Astrocyte (in vitro differentiated cells and primary cell): ENCODE measurements at regions not wholly inside any gene's neighbourhood (a gene's known extent, or its start where the extent isn't known, plus 50 kb on each side); places are given as distances from the start of the nearest gene placed in this dataset.

Experiments
- DNase-seq: peaks from one replicate; pipeline ENCODE4 v3.0.0-alpha.2; 2010; ENCODE audit warnings: low read depth
- FAIRE-seq: peaks from 2 replicates; lab custom pipeline; 2011; peaks lifted over from hg19 to GRCh38; lab: Jason Lieb, UNC
- H2AFZ ChIP-seq: 2 replicates; pipeline ENCODE4 v1.6.0; 2012; ENCODE audit warnings: low read depth, low read length, inconsistent platforms
- H3K27ac ChIP-seq: 2 replicates; pipeline ENCODE4 v1.5.1; 2011; ENCODE audit warnings: low read depth, low read length, inconsistent platforms
- H3K27me3 ChIP-seq: 2 replicates; pipeline ENCODE4 v1.6.0; 2011; ENCODE audit warnings: low read length, inconsistent platforms; ENCODE audit not compliant: insufficient read depth
- H3K36me3 ChIP-seq: 2 replicates; pipeline ENCODE4 v1.5.1; 2011; ENCODE audit warnings: low read length, inconsistent platforms; ENCODE audit not compliant: insufficient read depth
- H3K4me1 ChIP-seq: 2 replicates; pipeline ENCODE4 v1.5.1; 2011; ENCODE audit warnings: low read length, inconsistent platforms; ENCODE audit not compliant: insufficient read depth
- H3K4me2 ChIP-seq: 2 replicates; pipeline ENCODE4 v1.6.0; 2012; ENCODE audit warnings: low read length, inconsistent platforms
- H3K4me3 ChIP-seq: 2 replicates; pipeline ENCODE4 v1.5.1; 2011; ENCODE audit warnings: low read depth, mild to moderate bottlenecking, low read length, inconsistent platforms; ENCODE audit not compliant: insufficient read depth
- H3K79me2 ChIP-seq: 2 replicates; pipeline ENCODE4 v1.6.0; 2012; ENCODE audit warnings: mild to moderate bottlenecking, low read length, inconsistent platforms; ENCODE audit not compliant: insufficient read depth
- H3K9ac ChIP-seq: 2 replicates; pipeline ENCODE4 v1.6.0; 2012; ENCODE audit warnings: mild to moderate bottlenecking, low read length, inconsistent platforms
- H3K9me3 ChIP-seq: 2 replicates; pipeline ENCODE4 v1.5.1; 2012; ENCODE audit warnings: low read depth, mild to moderate bottlenecking, low read length, inconsistent platforms; ENCODE audit not compliant: insufficient read depth
- H4K20me1 ChIP-seq: 2 replicates; pipeline ENCODE4 v1.6.0; 2012; ENCODE audit warnings: low read length, inconsistent platforms; ENCODE audit not compliant: insufficient read depth
- H3K27ac Mint-ChIP-seq: one replicate; pipeline ENCODE4 v1.8.0; 2021; ENCODE audit warnings: mild to moderate bottlenecking, mixed read lengths; ENCODE audit not compliant: unreplicated experiment
- H3K27me3 Mint-ChIP-seq: one replicate; pipeline ENCODE4 v1.8.0; 2021; ENCODE audit warnings: low read depth, mixed read lengths; ENCODE audit not compliant: unreplicated experiment
- H3K36me3 Mint-ChIP-seq: one replicate; pipeline ENCODE4 v1.8.0; 2021; ENCODE audit warnings: low read depth, mixed read lengths; ENCODE audit not compliant: unreplicated experiment
- H3K4me1 Mint-ChIP-seq: one replicate; pipeline ENCODE4 v1.8.0; 2021; ENCODE audit warnings: low read depth, mixed read lengths; ENCODE audit not compliant: unreplicated experiment
- H3K4me3 Mint-ChIP-seq: one replicate; pipeline ENCODE4 v1.8.0; 2021; ENCODE audit warnings: mild to moderate bottlenecking, moderate library complexity, mixed read lengths; ENCODE audit not compliant: unreplicated experiment
- H3K9me3 Mint-ChIP-seq: one replicate; pipeline ENCODE4 v1.8.0; 2021; ENCODE audit warnings: mild to moderate bottlenecking, mixed read lengths; ENCODE audit not compliant: unreplicated experiment
- EZH2 ChIP-seq: IDR thresholded peaks from 2 replicates; pipeline ENCODE4 v1.6.1; 2012; ENCODE audit warnings: mild to moderate bottlenecking, low read length, inconsistent platforms; ENCODE audit not compliant: insufficient read depth
- TF ChIP-seq, protein P1 (sequence below): IDR thresholded peaks from 2 replicates; pipeline ENCODE4 v1.5.1; 2011; ENCODE audit warnings: low read depth, mild to moderate bottlenecking, inconsistent platforms, low read length, moderate library complexity; ENCODE audit not compliant: insufficient read depth

DNA sequence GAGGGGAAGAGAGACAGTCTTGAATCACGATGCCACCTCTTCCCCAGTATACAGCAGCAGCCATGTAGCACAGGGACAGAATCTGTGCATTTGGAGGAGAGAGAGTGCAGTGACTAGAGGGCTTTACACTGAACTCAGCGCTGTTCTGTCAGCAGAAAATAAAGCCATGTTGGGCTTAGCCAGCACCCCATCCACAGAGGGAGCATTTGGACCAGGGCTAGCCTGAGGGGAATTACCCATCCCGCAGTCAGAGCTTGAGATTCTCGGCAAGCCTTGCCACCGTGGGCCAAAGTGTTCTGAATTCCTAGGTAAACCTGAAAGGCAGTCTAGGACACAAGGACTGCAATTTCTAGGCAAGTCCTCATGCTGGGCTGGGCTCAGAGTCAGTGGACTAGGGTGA lies 120.4 kb upstream of the CNOT2 start:
- no peaks in the 10 kb centered on the region for H4K20me1 ChIP-seq
- no peak for DNase-seq
- no peaks in the 10 kb centered on the region for H3K4me1 ChIP-seq
- H3K27me3 Mint-ChIP-seq, result no peaks in the 10 kb centered on the region
- peaks cover 2% of the 10 kb centered on the region for H3K36me3 Mint-ChIP-seq
- H3K27ac ChIP-seq, result no peak overlapping the region
- no peaks in the 10 kb centered on the region for H3K9me3 Mint-ChIP-seq
- no peak overlapping the region for H3K27ac Mint-ChIP-seq
- no peak for FAIRE-seq
- H3K4me3 ChIP-seq, result no peak overlapping the region
- no peaks in the 10 kb centered on the region for H3K27me3 ChIP-seq
- no peaks in the 10 kb centered on the region for H3K36me3 ChIP-seq
- no peak for TF ChIP-seq EZH2
- TF ChIP-seq, protein P1, sequence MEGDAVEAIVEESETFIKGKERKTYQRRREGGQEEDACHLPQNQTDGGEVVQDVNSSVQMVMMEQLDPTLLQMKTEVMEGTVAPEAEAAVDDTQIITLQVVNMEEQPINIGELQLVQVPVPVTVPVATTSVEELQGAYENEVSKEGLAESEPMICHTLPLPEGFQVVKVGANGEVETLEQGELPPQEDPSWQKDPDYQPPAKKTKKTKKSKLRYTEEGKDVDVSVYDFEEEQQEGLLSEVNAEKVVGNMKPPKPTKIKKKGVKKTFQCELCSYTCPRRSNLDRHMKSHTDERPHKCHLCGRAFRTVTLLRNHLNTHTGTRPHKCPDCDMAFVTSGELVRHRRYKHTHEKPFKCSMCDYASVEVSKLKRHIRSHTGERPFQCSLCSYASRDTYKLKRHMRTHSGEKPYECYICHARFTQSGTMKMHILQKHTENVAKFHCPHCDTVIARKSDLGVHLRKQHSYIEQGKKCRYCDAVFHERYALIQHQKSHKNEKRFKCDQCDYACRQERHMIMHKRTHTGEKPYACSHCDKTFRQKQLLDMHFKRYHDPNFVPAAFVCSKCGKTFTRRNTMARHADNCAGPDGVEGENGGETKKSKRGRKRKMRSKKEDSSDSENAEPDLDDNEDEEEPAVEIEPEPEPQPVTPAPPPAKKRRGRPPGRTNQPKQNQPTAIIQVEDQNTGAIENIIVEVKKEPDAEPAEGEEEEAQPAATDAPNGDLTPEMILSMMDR, result no peak
- H3K4me2 ChIP-seq, result no peak overlapping the region
- no peaks in the 10 kb centered on the region for H3K79me2 ChIP-seq
- H3K9me3 ChIP-seq, result no peaks in the 10 kb centered on the region
- H2AFZ ChIP-seq, result no peak overlapping the region
- no peak overlapping the region for H3K9ac ChIP-seq
- no peak overlapping the region for H3K4me3 Mint-ChIP-seq
- no peaks in the 10 kb centered on the region for H3K4me1 Mint-ChIP-seq

DNA sequence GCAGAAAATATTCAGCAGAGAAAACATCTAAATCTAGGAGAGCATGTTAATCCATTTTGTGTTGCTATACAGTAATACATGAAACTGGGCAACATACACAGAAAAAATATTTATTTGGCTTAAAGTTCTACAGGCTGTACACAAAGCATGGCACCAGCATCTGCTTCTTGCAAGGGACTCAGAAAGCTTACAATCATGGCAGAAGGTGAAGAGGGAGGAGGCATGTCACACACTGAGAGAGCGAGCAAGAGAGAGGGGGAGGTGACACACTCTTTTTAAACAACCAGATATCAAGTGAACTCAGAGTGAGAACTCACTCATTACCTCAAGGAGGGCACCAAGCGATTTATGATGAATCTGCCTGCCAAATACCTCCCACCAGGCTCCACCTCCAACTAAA lies 94.2 kb upstream of the CNOT2 start:
- Histone ChIP-seq H3K79me2 (no peaks in the 10 kb centered on the region), H3K4me1 (no peaks in the 10 kb centered on the region), H3K4me3 (no peak overlapping the region), H3K9ac (no peak overlapping the region), H2AFZ (no peak overlapping the region), H3K36me3 (no peaks in the 10 kb centered on the region), H4K20me1 (no peaks in the 10 kb centered on the region), H3K4me2 (no peak overlapping the region), H3K9me3 (peaks cover under 1% of the 10 kb centered on the region), H3K27me3 (no peaks in the 10 kb centered on the region), H3K27ac (no peak overlapping the region)
- no peak for DNase-seq
- Mint-ChIP-seq H3K9me3 (peaks cover 3% of the 10 kb centered on the region), H3K27ac (no peak overlapping the region), H3K4me1 (no peaks in the 10 kb centered on the region), H3K27me3 (no peaks in the 10 kb centered on the region), H3K36me3 (peaks cover under 1% of the 10 kb centered on the region), H3K4me3 (no peak overlapping the region)
- no peak for TF ChIP-seq EZH2
- TF ChIP-seq, protein P1, result no peak
- FAIRE-seq, result no peak

DNA sequence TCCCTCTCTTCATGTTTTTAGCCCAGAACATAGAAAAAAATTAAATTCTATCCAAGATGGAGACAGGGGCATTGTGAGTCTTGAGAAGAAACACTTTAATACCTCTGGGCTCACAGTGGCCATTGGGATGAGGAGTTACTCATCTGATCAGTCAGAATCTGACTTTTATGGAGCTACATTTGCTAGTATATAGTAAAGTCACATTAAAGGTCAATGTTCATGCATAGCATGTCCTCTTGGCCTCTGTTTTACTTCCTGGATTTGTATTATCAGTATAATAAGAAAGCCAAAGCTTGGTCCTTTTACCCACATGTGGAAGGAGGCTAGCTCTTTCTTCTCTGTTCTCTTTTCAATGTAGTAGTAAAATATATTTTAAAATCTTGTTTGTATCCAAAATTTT lies 93.6 kb upstream of the CNOT2 start:
- no peak overlapping the region for H3K4me3 Mint-ChIP-seq
- H3K4me1 ChIP-seq, result no peaks in the 10 kb centered on the region
- no peaks in the 10 kb centered on the region for H3K27me3 Mint-ChIP-seq
- no peaks in the 10 kb centered on the region for H3K27me3 ChIP-seq
- H2AFZ ChIP-seq, result no peak overlapping the region
- no peaks in the 10 kb centered on the region for H3K4me1 Mint-ChIP-seq
- H3K4me2 ChIP-seq, result no peak overlapping the region
- no peaks in the 10 kb centered on the region for H3K36me3 ChIP-seq
- no peak overlapping the region for H3K9ac ChIP-seq
- TF ChIP-seq EZH2, result no peak
- TF ChIP-seq, protein P1, result no peak
- H4K20me1 ChIP-seq, result no peaks in the 10 kb centered on the region
- H3K36me3 Mint-ChIP-seq, result peaks cover 2% of the 10 kb centered on the region
- H3K27ac Mint-ChIP-seq, result no peak overlapping the region
- FAIRE-seq (no peak), DNase-seq (no peak)
- H3K4me3 ChIP-seq, result no peak overlapping the region
- H3K79me2 ChIP-seq, result no peaks in the 10 kb centered on the region
- no peak overlapping the region for H3K27ac ChIP-seq
- H3K9me3 Mint-ChIP-seq, result peaks cover 3% of the 10 kb centered on the region
- peaks cover 4% of the 10 kb centered on the region for H3K9me3 ChIP-seq
